ENCODE measurements at regions not wholly inside any gene's neighbourhood (a gene's known extent, or its start where the extent isn't known, plus 50 kb on each side); places are given as distances from the start of the nearest gene placed in this dataset.
"Not testable (repeated sequence)": the region's sequence is repeated elsewhere in the genome, so short reads cannot be mapped to it uniquely, and the experiment has no call there.

DNA sequence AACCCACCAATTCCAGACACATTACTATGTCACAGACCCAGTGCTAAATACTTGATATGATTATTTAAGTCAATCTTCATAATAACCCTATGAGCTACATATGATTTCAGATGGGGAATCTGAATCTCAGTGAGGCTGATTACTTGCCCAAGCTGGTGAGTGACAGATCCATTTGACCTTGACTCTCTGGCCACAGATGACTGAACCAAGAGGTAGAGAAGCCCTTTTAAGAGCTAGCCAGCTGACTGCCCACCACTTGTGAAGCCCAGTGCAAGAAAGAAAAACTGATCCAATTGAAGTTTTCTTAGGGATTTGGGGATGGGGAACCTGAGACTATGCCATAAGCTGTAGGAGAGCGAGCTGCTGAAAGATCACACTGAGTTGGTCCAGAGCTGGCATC lies 124.7 kb upstream of the SPATA12 start:
- Mint-ChIP-seq H3K27ac (ENCODE audit: unreplicated experiment) (no peak overlapping the region), H3K36me3 (ENCODE audit: unreplicated experiment) (no peaks in the 10 kb centered on the region), H3K9me3 (ENCODE audit: unreplicated experiment) (peaks cover 2% of the 10 kb centered on the region), H3K4me3 (ENCODE audit: unreplicated experiment) (no peak overlapping the region), H3K4me1 (ENCODE audit: low read depth, unreplicated experiment) (peaks cover 21% of the 10 kb centered on the region), H3K27me3 (ENCODE audit: unreplicated experiment) (peaks cover 2% of the 10 kb centered on the region)
- DNase-seq = no peak
- TF ChIP-seq, protein P1, sequence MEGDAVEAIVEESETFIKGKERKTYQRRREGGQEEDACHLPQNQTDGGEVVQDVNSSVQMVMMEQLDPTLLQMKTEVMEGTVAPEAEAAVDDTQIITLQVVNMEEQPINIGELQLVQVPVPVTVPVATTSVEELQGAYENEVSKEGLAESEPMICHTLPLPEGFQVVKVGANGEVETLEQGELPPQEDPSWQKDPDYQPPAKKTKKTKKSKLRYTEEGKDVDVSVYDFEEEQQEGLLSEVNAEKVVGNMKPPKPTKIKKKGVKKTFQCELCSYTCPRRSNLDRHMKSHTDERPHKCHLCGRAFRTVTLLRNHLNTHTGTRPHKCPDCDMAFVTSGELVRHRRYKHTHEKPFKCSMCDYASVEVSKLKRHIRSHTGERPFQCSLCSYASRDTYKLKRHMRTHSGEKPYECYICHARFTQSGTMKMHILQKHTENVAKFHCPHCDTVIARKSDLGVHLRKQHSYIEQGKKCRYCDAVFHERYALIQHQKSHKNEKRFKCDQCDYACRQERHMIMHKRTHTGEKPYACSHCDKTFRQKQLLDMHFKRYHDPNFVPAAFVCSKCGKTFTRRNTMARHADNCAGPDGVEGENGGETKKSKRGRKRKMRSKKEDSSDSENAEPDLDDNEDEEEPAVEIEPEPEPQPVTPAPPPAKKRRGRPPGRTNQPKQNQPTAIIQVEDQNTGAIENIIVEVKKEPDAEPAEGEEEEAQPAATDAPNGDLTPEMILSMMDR (IDR thresholded peaks at IDR 0.05; ENCODE audit: partially characterized antibody, unreplicated experiment) = no peak

DNA sequence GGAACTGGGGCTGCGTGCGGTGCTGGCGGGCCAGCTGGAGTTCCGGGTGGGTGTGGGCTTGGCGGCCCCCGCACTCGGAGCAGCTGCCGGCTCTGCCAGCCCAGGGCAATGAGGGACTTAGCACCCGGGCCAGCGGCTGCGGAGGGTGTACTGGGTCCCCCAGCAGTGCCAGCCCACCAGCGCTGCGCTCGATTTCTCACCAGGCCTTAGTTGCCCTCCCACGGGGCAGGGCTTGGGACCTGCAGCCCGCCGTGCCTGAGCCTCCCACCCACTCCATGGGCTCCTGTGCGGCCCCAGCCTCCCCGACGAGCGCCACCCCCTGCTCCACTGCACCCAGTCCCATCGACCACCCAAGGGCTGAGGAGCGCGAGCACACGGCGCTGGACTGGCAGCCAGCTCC lies 126.0 kb upstream of the SPATA12 start:
- H3K4me1 Mint-ChIP-seq (ENCODE audit: low read depth, unreplicated experiment); H3K36me3 Mint-ChIP-seq (ENCODE audit: unreplicated experiment); H3K27me3 Mint-ChIP-seq (ENCODE audit: unreplicated experiment); DNase-seq; H3K4me3 Mint-ChIP-seq (ENCODE audit: unreplicated experiment); H3K27ac Mint-ChIP-seq (ENCODE audit: unreplicated experiment); H3K9me3 Mint-ChIP-seq (ENCODE audit: unreplicated experiment): not testable (repeated sequence)

DNA sequence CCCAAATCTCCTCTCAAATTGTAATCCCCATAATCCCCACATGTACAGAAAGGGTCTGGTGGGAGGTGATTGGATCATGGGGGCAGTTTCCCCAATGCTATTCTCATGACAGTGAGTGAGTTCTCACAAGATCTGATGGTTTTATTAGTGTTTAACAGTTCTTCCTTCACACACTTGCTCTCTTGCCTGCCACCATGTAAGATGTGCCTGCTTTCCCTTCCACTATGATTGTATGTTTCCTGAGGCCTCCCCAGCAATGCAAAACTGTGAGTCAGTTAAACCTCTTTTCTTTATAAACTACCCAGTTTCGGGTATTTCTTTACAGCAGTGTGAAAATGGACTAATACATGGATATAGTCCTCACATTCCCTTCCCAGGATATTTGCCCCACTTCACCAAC lies 126.7 kb upstream of the SPATA12 start:
- Mint-ChIP-seq H3K27ac (ENCODE audit: unreplicated experiment) (no peak overlapping the region), H3K9me3 (ENCODE audit: unreplicated experiment) (peaks cover 2% of the 10 kb centered on the region), H3K4me1 (ENCODE audit: low read depth, unreplicated experiment) (peaks cover 4% of the 10 kb centered on the region), H3K36me3 (ENCODE audit: unreplicated experiment) (no peaks in the 10 kb centered on the region), H3K27me3 (ENCODE audit: unreplicated experiment) (peaks cover 2% of the 10 kb centered on the region), H3K4me3 (ENCODE audit: unreplicated experiment) (no peak overlapping the region)
- TF ChIP-seq, protein P1 (IDR thresholded peaks at IDR 0.05; ENCODE audit: partially characterized antibody, unreplicated experiment) = no peak
- DNase-seq = no peak

DNA sequence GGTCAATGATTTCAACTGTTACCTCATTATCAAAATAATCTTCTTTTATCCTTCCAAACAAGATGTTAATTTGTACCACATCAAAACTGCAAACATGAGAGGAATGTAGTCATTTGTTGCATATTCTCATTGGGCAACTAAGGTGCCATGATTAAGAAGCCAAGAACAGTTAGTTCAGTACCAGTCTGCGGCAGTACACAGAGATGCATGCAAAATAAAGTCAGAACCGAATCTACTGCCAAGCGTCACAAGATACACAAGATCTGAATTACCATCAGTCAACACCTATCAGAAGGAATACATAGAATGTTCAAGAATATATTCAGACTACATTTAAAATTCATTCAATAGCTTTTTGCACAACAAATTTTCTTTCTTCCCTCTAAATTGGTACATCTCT lies 127.6 kb upstream of the SPATA12 start:
- Mint-ChIP-seq H3K4me1 (ENCODE audit: low read depth, unreplicated experiment) (no peaks in the 10 kb centered on the region), H3K9me3 (ENCODE audit: unreplicated experiment) (peaks cover 2% of the 10 kb centered on the region), H3K36me3 (ENCODE audit: unreplicated experiment) (no peaks in the 10 kb centered on the region), H3K27ac (ENCODE audit: unreplicated experiment) (no peak overlapping the region), H3K27me3 (ENCODE audit: unreplicated experiment) (peaks cover 2% of the 10 kb centered on the region), H3K4me3 (ENCODE audit: unreplicated experiment) (no peak overlapping the region)
- TF ChIP-seq, protein P1 (IDR thresholded peaks at IDR 0.05; ENCODE audit: partially characterized antibody, unreplicated experiment) = no peak
- no peak for DNase-seq

DNA sequence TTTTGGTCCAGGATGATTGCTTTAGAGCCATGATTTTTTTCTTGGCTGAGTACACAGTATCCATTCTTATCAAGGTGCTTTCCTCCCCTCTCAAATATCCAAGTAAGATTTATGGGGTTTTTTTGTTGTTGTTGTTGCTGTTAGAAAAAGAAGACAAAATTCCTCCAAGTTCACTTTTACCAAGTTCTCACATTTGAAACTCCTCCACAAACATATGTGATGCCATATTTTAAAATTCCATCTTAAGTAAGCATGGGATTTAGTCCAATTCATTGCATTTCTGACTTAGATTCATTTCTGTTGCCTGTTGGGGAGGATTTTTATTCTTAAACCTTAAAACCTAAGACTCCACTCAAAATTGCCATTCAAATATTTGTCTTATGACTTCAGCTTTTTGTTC lies 128.6 kb upstream of the SPATA12 start:
- no peak for DNase-seq
- no peaks in the 10 kb centered on the region for H3K4me1 Mint-ChIP-seq (ENCODE audit: low read depth, unreplicated experiment)
- H3K4me3 Mint-ChIP-seq (ENCODE audit: unreplicated experiment) = no peak overlapping the region
- TF ChIP-seq, protein P1 (IDR thresholded peaks at IDR 0.05; ENCODE audit: partially characterized antibody, unreplicated experiment) = no peak
- H3K27ac Mint-ChIP-seq (ENCODE audit: unreplicated experiment) = no peak overlapping the region
- no peaks in the 10 kb centered on the region for H3K36me3 Mint-ChIP-seq (ENCODE audit: unreplicated experiment)
- H3K9me3 Mint-ChIP-seq (ENCODE audit: unreplicated experiment) = peaks cover 2% of the 10 kb centered on the region
- peaks cover 2% of the 10 kb centered on the region for H3K27me3 Mint-ChIP-seq (ENCODE audit: unreplicated experiment)

DNA sequence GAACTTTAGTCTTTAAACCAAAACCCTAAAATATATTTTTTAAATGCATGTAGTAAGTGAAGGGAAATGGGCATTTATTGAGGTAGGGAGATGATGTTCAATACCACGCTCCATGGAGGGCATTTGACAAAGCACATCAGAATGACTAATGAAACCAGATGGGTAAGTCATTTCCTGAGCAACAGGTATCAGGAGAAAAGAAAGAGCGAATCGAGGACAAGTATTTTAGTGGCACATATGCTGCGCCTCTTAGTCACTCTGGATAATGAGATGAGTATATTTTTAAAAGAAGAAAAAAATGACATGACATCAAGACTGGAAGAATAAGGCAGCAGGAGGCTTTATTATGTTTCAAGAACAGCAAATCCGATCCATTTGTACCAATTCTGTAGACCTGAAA lies 129.0 kb upstream of the ARHGEF3 start:
- Mint-ChIP-seq H3K4me3 (ENCODE audit: unreplicated experiment) (no peak overlapping the region), H3K27me3 (ENCODE audit: unreplicated experiment) (no peaks in the 10 kb centered on the region), H3K27ac (ENCODE audit: unreplicated experiment) (no peak overlapping the region), H3K9me3 (ENCODE audit: unreplicated experiment) (peaks cover 2% of the 10 kb centered on the region), H3K36me3 (ENCODE audit: unreplicated experiment) (no peaks in the 10 kb centered on the region), H3K4me1 (ENCODE audit: low read depth, unreplicated experiment) (no peaks in the 10 kb centered on the region)
- no peak for DNase-seq
- TF ChIP-seq, protein P1 (IDR thresholded peaks at IDR 0.05; ENCODE audit: partially characterized antibody, unreplicated experiment) = no peak

All from glutamatergic neuron (in vitro differentiated cells).